WTC11 (cell line): ENCODE measurements at regions not wholly inside any gene's neighbourhood (a gene's known extent, or its start where the extent isn't known, plus 50 kb on each side); places are given as distances from the start of the nearest gene placed in this dataset.

Experiments used
- ATAC-seq: fragments of 200-7000 bp; cut with Tn5 transposase; 2 replicates; pipeline ENCODE4 v1.10.0; 2021; ENCODE audit warnings: mild to moderate bottlenecking, moderate library complexity
- CTCF ChIA-PET: fragments of 300-600 bp; sonication (Branson Sonifier 250); formaldehyde crosslinking; loops from one replicate; lab custom pipeline; 2021; ENCODE audit warnings: antibody characterized with exemption; lab: Charles Lee
- POLR2A ChIA-PET: fragments of 350-600 bp; sonication (Branson Sonifier 250); formaldehyde crosslinking; loops from one replicate; lab custom pipeline; 2021; ENCODE audit warnings: antibody characterized with exemption; lab: Charles Lee
- DNase-seq: peaks from one replicate; pipeline ENCODE4 v3.0.0; 2021; ENCODE audit warnings: low spot score
- H3K27ac Mint-ChIP-seq: 2 replicates; pipeline ENCODE4 v1.8.0; 2021; ENCODE audit warnings: mixed read lengths
- H3K27me3 Mint-ChIP-seq: 2 replicates; pipeline ENCODE4 v1.8.0; 2021; ENCODE audit warnings: low read depth, mild to moderate bottlenecking, moderate library complexity, mixed read lengths
- H3K36me3 Mint-ChIP-seq: 2 replicates; pipeline ENCODE4 v1.8.0; 2021; ENCODE audit warnings: mixed read lengths
- H3K4me1 Mint-ChIP-seq: 2 replicates; pipeline ENCODE4 v1.8.0; 2022; ENCODE audit warnings: mixed read lengths
- H3K4me3 Mint-ChIP-seq: 2 replicates; pipeline ENCODE4 v1.8.0; 2021; ENCODE audit warnings: mild to moderate bottlenecking, moderate library complexity, mixed read lengths
- H3K9me3 Mint-ChIP-seq: 2 replicates; pipeline ENCODE4 v1.8.0; 2021; ENCODE audit warnings: mixed read lengths
- ATF3 ChIP-seq: sonication (generic); formaldehyde crosslinking; conservative IDR thresholded peaks from 2 replicates; pipeline ENCODE4 v1.8.1; 2022; ENCODE audit warnings: mild to moderate bottlenecking, missing genetic modification reagents
- CDX4 ChIP-seq: fragments of 250-450 bp; sonication (Bioruptor Pico); IDR thresholded peaks from 2 replicates; pipeline ENCODE4 v1.9.0; 2021; ENCODE audit warnings: moderate library complexity, mild to moderate bottlenecking, inconsistent platforms, borderline replicate concordance
- CREB1 ChIP-seq: sonication (generic); formaldehyde crosslinking; IDR thresholded peaks from 2 replicates; pipeline ENCODE4 v1.8.0; 2023; ENCODE audit warnings: mild to moderate bottlenecking, missing genetic modification reagents
- FOXJ3 ChIP-seq: sonication (generic); formaldehyde crosslinking; IDR thresholded peaks from 2 replicates; pipeline ENCODE4 v1.9.0; 2021; ENCODE audit warnings: missing genetic modification reagents, mild to moderate bottlenecking, borderline replicate concordance
- GABPB1 ChIP-seq: sonication (generic); formaldehyde crosslinking; IDR thresholded peaks from 2 replicates; pipeline ENCODE4 v1.8.1; 2023; ENCODE audit warnings: mild to moderate bottlenecking, missing genetic modification reagents
- IRF1 ChIP-seq: sonication (generic); formaldehyde crosslinking; IDR thresholded peaks from 2 replicates; pipeline ENCODE4 v1.8.0; 2023; ENCODE audit warnings: missing genetic modification reagents
- IRF2 ChIP-seq: sonication (generic); formaldehyde crosslinking; IDR thresholded peaks from 2 replicates; pipeline ENCODE4 v1.8.0; 2022; ENCODE audit warnings: low read depth, missing genetic modification reagents, borderline replicate concordance
- MAX ChIP-seq: sonication (generic); formaldehyde crosslinking; IDR thresholded peaks from 2 replicates; pipeline ENCODE4 v1.8.0; 2022; ENCODE audit warnings: mild to moderate bottlenecking, missing genetic modification reagents
- NR1H2 ChIP-seq: sonication (generic); formaldehyde crosslinking; IDR thresholded peaks from 2 replicates; pipeline ENCODE4 v1.9.0; 2021; ENCODE audit warnings: mild to moderate bottlenecking, moderate library complexity, missing genetic modification reagents
- RELA ChIP-seq: sonication (generic); formaldehyde crosslinking; IDR thresholded peaks from 2 replicates; pipeline ENCODE4 v1.8.1; 2022; ENCODE audit warnings: missing genetic modification reagents, mild to moderate bottlenecking, borderline replicate concordance
- ZNF138 ChIP-seq: sonication (generic); formaldehyde crosslinking; conservative IDR thresholded peaks from 2 replicates; pipeline ENCODE4 v1.8.1; 2022; ENCODE audit warnings: mild to moderate bottlenecking, moderate library complexity, missing genetic modification reagents
- ZNF281 ChIP-seq: sonication (generic); formaldehyde crosslinking; IDR thresholded peaks from 2 replicates; pipeline ENCODE4 v1.8.0; 2023; ENCODE audit warnings: mild to moderate bottlenecking, missing genetic modification reagents
- ZNF317 ChIP-seq: sonication (generic); formaldehyde crosslinking; IDR thresholded peaks from 2 replicates; pipeline ENCODE4 v1.8.1; 2023; ENCODE audit warnings: low read depth, mild to moderate bottlenecking, moderate library complexity, missing genetic modification reagents, borderline replicate concordance
- ZNF396 ChIP-seq: fragments of 250-450 bp; sonication (Bioruptor Pico); IDR thresholded peaks from 2 replicates; pipeline ENCODE4 v1.8.0; 2021; ENCODE audit warnings: mild to moderate bottlenecking, moderate library complexity, borderline replicate concordance
- ZNF423 ChIP-seq: fragments of 250-450 bp; sonication (Bioruptor Pico); IDR thresholded peaks from 2 replicates; pipeline ENCODE4 v2.1.2; 2022; ENCODE audit warnings: mild to moderate bottlenecking, moderate library complexity
- TF ChIP-seq, protein P1 (sequence below): sonication (generic); formaldehyde crosslinking; IDR thresholded peaks from 2 replicates; pipeline ENCODE4 v1.8.0; 2022; ENCODE audit warnings: mild to moderate bottlenecking, missing genetic modification reagents
- TF ChIP-seq, protein P2 (sequence below): fragments of 250-450 bp; sonication (Bioruptor Pico); IDR thresholded peaks from 2 replicates; pipeline ENCODE4 v1.9.0; 2021; ENCODE audit warnings: mild to moderate bottlenecking, borderline replicate concordance
- TF ChIP-seq, protein P3 (sequence below): sonication (generic); formaldehyde crosslinking; IDR thresholded peaks from 2 replicates; pipeline ENCODE4 v1.8.1; 2022; ENCODE audit warnings: mild to moderate bottlenecking, missing genetic modification reagents, moderate library complexity, borderline replicate concordance
- TF ChIP-seq, protein P4 (sequence below): fragments of 200-600 bp; IDR thresholded peaks from 2 replicates; pipeline ENCODE4 v1.8.0; 2022; ENCODE audit warnings: antibody characterized with exemption
- TF ChIP-seq, protein P5 (sequence below): sonication (generic); formaldehyde crosslinking; IDR thresholded peaks from 2 replicates; pipeline ENCODE4 v1.8.1; 2022; ENCODE audit warnings: low read depth, missing genetic modification reagents, borderline replicate concordance

- no peak for DNase-seq
- Mint-ChIP-seq H3K27ac (no peak overlapping the region), H3K27me3 (no peaks in the 10 kb centered on the region), H3K4me1 (peaks cover 7% of the 10 kb centered on the region; the same call in 1 of the 2 replicates), H3K4me3 (no peak overlapping the region), H3K9me3 (no peaks in the 10 kb centered on the region), H3K36me3 (no peaks in the 10 kb centered on the region)
- ChIA-PET POLR2A (no interaction called here), CTCF (no interaction called here)
- no peak for TF ChIP-seq ZNF138
- no peak for TF ChIP-seq GABPB1 (CRISPR knock-in tag)
- no peak for TF ChIP-seq CREB1 (CRISPR knock-in tag)
- TF ChIP-seq, protein P1, sequence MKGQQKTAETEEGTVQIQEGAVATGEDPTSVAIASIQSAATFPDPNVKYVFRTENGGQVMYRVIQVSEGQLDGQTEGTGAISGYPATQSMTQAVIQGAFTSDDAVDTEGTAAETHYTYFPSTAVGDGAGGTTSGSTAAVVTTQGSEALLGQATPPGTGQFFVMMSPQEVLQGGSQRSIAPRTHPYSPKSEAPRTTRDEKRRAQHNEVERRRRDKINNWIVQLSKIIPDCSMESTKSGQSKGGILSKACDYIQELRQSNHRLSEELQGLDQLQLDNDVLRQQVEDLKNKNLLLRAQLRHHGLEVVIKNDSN (CRISPR knock-in tag) = no peak
- no peak for TF ChIP-seq ZNF423
- ATAC-seq = no peak
Measured at GRCh38 chr6:92559611-92560010, 859.7 kb downstream of the EPHA7 start.

- ChIA-PET CTCF (no interaction called here), POLR2A (interaction anchor here (0.6 kb wide), 1 partner anchor 13 kb away, joined by 4 read pairs; no protein-coding TSS in a partner anchor)
- Mint-ChIP-seq H3K4me3 (no peak overlapping the region), H3K36me3 (no peaks in the 10 kb centered on the region), H3K4me1 (peaks cover 7% of the 10 kb centered on the region; the same call in 1 of the 2 replicates), H3K27ac (no peak overlapping the region), H3K9me3 (no peaks in the 10 kb centered on the region), H3K27me3 (no peaks in the 10 kb centered on the region)
- DNase-seq = no peak
- ATAC-seq = no peak
- TF ChIP-seq, protein P2, sequence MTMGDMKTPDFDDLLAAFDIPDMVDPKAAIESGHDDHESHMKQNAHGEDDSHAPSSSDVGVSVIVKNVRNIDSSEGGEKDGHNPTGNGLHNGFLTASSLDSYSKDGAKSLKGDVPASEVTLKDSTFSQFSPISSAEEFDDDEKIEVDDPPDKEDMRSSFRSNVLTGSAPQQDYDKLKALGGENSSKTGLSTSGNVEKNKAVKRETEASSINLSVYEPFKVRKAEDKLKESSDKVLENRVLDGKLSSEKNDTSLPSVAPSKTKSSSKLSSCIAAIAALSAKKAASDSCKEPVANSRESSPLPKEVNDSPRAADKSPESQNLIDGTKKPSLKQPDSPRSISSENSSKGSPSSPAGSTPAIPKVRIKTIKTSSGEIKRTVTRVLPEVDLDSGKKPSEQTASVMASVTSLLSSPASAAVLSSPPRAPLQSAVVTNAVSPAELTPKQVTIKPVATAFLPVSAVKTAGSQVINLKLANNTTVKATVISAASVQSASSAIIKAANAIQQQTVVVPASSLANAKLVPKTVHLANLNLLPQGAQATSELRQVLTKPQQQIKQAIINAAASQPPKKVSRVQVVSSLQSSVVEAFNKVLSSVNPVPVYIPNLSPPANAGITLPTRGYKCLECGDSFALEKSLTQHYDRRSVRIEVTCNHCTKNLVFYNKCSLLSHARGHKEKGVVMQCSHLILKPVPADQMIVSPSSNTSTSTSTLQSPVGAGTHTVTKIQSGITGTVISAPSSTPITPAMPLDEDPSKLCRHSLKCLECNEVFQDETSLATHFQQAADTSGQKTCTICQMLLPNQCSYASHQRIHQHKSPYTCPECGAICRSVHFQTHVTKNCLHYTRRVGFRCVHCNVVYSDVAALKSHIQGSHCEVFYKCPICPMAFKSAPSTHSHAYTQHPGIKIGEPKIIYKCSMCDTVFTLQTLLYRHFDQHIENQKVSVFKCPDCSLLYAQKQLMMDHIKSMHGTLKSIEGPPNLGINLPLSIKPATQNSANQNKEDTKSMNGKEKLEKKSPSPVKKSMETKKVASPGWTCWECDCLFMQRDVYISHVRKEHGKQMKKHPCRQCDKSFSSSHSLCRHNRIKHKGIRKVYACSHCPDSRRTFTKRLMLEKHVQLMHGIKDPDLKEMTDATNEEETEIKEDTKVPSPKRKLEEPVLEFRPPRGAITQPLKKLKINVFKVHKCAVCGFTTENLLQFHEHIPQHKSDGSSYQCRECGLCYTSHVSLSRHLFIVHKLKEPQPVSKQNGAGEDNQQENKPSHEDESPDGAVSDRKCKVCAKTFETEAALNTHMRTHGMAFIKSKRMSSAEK = no peak
- no peak for TF ChIP-seq MAX (CRISPR knock-in tag)
- TF ChIP-seq, protein P3, sequence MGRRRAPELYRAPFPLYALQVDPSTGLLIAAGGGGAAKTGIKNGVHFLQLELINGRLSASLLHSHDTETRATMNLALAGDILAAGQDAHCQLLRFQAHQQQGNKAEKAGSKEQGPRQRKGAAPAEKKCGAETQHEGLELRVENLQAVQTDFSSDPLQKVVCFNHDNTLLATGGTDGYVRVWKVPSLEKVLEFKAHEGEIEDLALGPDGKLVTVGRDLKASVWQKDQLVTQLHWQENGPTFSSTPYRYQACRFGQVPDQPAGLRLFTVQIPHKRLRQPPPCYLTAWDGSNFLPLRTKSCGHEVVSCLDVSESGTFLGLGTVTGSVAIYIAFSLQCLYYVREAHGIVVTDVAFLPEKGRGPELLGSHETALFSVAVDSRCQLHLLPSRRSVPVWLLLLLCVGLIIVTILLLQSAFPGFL (CRISPR knock-in tag) = no peak
- TF ChIP-seq, protein P4, sequence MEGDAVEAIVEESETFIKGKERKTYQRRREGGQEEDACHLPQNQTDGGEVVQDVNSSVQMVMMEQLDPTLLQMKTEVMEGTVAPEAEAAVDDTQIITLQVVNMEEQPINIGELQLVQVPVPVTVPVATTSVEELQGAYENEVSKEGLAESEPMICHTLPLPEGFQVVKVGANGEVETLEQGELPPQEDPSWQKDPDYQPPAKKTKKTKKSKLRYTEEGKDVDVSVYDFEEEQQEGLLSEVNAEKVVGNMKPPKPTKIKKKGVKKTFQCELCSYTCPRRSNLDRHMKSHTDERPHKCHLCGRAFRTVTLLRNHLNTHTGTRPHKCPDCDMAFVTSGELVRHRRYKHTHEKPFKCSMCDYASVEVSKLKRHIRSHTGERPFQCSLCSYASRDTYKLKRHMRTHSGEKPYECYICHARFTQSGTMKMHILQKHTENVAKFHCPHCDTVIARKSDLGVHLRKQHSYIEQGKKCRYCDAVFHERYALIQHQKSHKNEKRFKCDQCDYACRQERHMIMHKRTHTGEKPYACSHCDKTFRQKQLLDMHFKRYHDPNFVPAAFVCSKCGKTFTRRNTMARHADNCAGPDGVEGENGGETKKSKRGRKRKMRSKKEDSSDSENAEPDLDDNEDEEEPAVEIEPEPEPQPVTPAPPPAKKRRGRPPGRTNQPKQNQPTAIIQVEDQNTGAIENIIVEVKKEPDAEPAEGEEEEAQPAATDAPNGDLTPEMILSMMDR = no peak
- TF ChIP-seq IRF1 = no peak
- TF ChIP-seq IRF2 (CRISPR knock-in tag) = no peak
- TF ChIP-seq ZNF317 (CRISPR knock-in tag) = no peak
- TF ChIP-seq ZNF281 = no peak
- no peak for TF ChIP-seq RELA
- TF ChIP-seq ATF3 (CRISPR knock-in tag) = no peak
- TF ChIP-seq ZNF396 (CRISPR knock-in tag) = no peak
- TF ChIP-seq FOXJ3 (CRISPR knock-in tag) = no peak
- no peak for TF ChIP-seq NR1H2 (CRISPR knock-in tag)
- no peak for TF ChIP-seq CDX4
- TF ChIP-seq, protein P5, sequence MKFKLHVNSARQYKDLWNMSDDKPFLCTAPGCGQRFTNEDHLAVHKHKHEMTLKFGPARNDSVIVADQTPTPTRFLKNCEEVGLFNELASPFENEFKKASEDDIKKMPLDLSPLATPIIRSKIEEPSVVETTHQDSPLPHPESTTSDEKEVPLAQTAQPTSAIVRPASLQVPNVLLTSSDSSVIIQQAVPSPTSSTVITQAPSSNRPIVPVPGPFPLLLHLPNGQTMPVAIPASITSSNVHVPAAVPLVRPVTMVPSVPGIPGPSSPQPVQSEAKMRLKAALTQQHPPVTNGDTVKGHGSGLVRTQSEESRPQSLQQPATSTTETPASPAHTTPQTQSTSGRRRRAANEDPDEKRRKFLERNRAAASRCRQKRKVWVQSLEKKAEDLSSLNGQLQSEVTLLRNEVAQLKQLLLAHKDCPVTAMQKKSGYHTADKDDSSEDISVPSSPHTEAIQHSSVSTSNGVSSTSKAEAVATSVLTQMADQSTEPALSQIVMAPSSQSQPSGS (CRISPR knock-in tag) = no peak
Measured at GRCh38 chr6:92559003-92559402, 860.4 kb downstream of the EPHA7 start.
